ENCODE measurements at regions not wholly inside any gene's neighbourhood (a gene's known extent, or its start where the extent isn't known, plus 50 kb on each side); places are given as distances from the start of the nearest gene placed in this dataset.
"Not testable (repeated sequence)": the region's sequence is repeated elsewhere in the genome, so short reads cannot be mapped to it uniquely, and the experiment has no call there.

DNA sequence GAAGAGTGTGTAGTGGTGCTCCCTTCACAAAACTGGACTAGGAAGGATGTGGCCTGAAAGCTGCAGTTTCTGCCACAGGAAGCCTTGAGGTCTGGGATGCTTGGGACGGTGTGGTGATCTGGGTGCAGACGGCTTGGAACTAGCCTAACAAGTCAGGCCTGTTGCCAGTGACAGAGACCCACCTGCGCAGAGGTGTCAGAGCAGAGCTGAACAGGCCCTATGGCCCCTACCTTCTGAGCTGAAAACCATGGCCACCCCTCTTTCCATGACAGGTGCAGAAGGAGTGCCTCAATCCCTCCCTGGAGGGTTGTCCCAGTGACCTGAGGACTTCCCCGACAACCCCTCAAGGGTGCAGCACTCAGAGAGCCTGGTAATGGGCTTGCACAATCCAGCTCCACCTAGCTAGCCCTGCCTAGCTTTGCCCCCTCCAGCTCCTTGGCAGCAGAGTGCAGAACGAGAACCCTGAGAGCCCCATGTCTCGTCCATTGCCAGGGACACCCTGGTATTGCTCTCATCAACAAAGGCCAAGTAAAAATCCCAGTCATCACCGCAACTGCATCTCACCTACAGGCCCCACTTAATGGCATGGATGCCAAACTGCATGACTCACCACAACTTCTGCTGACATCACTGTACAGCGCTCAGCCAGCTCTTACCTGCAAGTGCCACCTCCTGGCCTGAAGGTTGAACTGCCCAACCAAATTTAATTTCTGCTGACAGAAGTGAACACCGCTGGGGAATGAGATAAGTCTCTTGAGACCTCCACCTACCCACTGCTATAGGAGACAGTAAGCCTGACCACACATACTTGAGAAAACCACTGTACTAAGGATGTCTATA is 563.1 kb downstream of the TFAP2A start:
- H3K9me3 Mint-ChIP-seq: peaks cover 24% of the 10 kb centered on the region
- no peaks in the 10 kb centered on the region for H3K4me1 Mint-ChIP-seq
- H3K4me3 Mint-ChIP-seq: no peak overlapping the region
- no peak for ATAC-seq (replicated peaks)
- no peaks in the 10 kb centered on the region for H3K36me3 Mint-ChIP-seq (ENCODE audit: low read depth)
- H3K27me3 Mint-ChIP-seq: no peaks in the 10 kb centered on the region
- H3K27ac Mint-ChIP-seq: no peak overlapping the region

DNA sequence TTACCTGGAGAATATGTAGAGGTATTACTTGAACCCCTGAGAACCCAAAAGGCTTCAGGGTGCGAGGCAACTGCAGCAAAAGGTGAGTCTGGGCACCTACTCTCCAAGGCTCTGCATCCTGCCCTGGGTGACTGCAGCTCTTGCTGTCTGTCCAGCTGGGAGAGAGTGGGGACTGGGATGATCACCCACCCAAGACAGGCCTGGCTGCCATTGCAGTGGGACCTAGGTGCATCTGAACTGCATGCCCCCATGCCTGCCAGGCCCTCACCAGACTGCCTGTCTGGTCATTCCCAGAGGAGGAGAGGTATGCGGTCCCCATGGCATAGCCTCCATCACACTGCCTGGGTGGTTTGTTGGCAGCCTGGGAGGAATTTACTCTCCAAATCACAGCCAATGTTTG is 563.9 kb downstream of the TFAP2A start:
- H3K27me3 Mint-ChIP-seq: no peaks in the 10 kb centered on the region
- H3K9me3 Mint-ChIP-seq: peaks cover 24% of the 10 kb centered on the region
- no peak overlapping the region for H3K27ac Mint-ChIP-seq
- no peak for ATAC-seq (replicated peaks)
- H3K4me3 Mint-ChIP-seq: no peak overlapping the region
- H3K36me3 Mint-ChIP-seq (ENCODE audit: low read depth): no peaks in the 10 kb centered on the region
- no peaks in the 10 kb centered on the region for H3K4me1 Mint-ChIP-seq

DNA sequence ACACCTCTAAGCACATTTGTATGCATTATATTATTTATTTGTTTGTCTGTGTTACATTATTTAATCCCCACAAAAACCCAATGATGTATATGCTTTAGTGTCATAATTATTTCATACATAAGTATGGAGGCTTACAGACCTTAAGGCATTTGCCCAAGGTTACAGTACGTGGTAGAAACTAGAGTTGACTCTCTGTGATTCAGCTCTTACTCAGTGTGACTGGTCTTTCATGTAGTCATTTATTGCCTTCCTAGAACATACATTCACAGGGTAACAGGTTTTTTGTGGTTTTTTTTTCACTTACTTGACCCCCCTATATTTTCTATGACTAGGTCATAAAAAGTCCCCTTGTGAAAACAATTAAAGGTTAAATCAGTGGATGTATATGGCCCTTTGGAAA is 566.8 kb downstream of the TFAP2A start:
- Mint-ChIP-seq H3K9me3 (peaks cover 20% of the 10 kb centered on the region), H3K4me3 (no peak overlapping the region), H3K4me1 (no peaks in the 10 kb centered on the region), H3K27me3 (no peaks in the 10 kb centered on the region), H3K27ac (no peak overlapping the region), H3K36me3 (ENCODE audit: low read depth) (no peaks in the 10 kb centered on the region)
- ATAC-seq (replicated peaks): peak; percentile 59

GRCh38 chr6:9841886-9842725 is 572.8 kb downstream of the TFAP2A start:
- no peak for ATAC-seq (replicated peaks)
- no peaks in the 10 kb centered on the region for H3K4me1 Mint-ChIP-seq
- no peak overlapping the region for H3K4me3 Mint-ChIP-seq
- no peak overlapping the region for H3K27ac Mint-ChIP-seq
- peaks cover 12% of the 10 kb centered on the region for H3K9me3 Mint-ChIP-seq
- no peaks in the 10 kb centered on the region for H3K36me3 Mint-ChIP-seq (ENCODE audit: low read depth)
- H3K27me3 Mint-ChIP-seq: no peaks in the 10 kb centered on the region

GRCh38 chr6:9834233-9834632 is 580.6 kb downstream of the TFAP2A start:
- no peak overlapping the region for H3K4me3 Mint-ChIP-seq
- no peak for ATAC-seq (replicated peaks)
- H3K4me1 Mint-ChIP-seq: no peaks in the 10 kb centered on the region
- no peaks in the 10 kb centered on the region for H3K27me3 Mint-ChIP-seq
- no peak overlapping the region for H3K27ac Mint-ChIP-seq
- H3K36me3 Mint-ChIP-seq (ENCODE audit: low read depth): no peaks in the 10 kb centered on the region
- peaks cover 15% of the 10 kb centered on the region for H3K9me3 Mint-ChIP-seq

DNA sequence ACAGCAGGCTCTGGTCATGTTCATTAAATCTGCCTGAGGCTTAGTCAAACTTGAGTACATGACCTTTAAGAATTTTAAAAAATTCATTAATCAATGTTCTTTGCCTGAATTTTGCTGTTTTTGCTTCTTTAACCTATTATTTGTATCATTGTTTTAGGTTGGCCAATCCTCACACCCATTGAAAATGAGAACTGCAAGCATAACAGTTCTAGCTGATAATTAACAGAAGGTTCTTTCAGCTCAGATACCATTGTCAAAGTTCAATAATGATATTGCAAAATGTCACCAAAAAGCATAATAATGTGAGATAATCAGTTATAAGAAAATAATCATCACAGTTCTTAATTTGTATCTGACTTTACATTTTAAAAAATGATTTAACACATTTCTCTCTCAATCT is 583.1 kb downstream of the TFAP2A start:
- no peak for ATAC-seq (replicated peaks)
- no peaks in the 10 kb centered on the region for H3K4me1 Mint-ChIP-seq
- no peaks in the 10 kb centered on the region for H3K36me3 Mint-ChIP-seq (ENCODE audit: low read depth)
- H3K4me3 Mint-ChIP-seq: no peak overlapping the region
- H3K27ac Mint-ChIP-seq: no peak overlapping the region
- peaks cover 9% of the 10 kb centered on the region for H3K9me3 Mint-ChIP-seq
- no peaks in the 10 kb centered on the region for H3K27me3 Mint-ChIP-seq

GRCh38 chr6:9830808-9831207 is 584.1 kb downstream of the TFAP2A start:
- Mint-ChIP-seq H3K4me1 (no peaks in the 10 kb centered on the region), H3K36me3 (ENCODE audit: low read depth) (no peaks in the 10 kb centered on the region), H3K27ac (no peak overlapping the region), H3K27me3 (no peaks in the 10 kb centered on the region), H3K9me3 (peaks cover 8% of the 10 kb centered on the region), H3K4me3 (no peak overlapping the region)
- ATAC-seq (replicated peaks): no peak

GRCh38 chr6:9825526-9825925 is 589.3 kb downstream of the TFAP2A start:
- H3K36me3 Mint-ChIP-seq (ENCODE audit: low read depth): no peaks in the 10 kb centered on the region
- no peak overlapping the region for H3K27ac Mint-ChIP-seq
- no peaks in the 10 kb centered on the region for H3K27me3 Mint-ChIP-seq
- no peak overlapping the region for H3K4me3 Mint-ChIP-seq
- ATAC-seq (replicated peaks): no peak
- H3K9me3 Mint-ChIP-seq: peaks cover 8% of the 10 kb centered on the region
- no peaks in the 10 kb centered on the region for H3K4me1 Mint-ChIP-seq

- H3K27me3 Mint-ChIP-seq; H3K4me1 Mint-ChIP-seq; H3K36me3 Mint-ChIP-seq (ENCODE audit: low read depth); H3K4me3 Mint-ChIP-seq; H3K27ac Mint-ChIP-seq; H3K9me3 Mint-ChIP-seq; ATAC-seq (replicated peaks): not testable (repeated sequence)
Measured at GRCh38 chr6:9810727-9811126, 604.1 kb downstream of the TFAP2A start.

DNA sequence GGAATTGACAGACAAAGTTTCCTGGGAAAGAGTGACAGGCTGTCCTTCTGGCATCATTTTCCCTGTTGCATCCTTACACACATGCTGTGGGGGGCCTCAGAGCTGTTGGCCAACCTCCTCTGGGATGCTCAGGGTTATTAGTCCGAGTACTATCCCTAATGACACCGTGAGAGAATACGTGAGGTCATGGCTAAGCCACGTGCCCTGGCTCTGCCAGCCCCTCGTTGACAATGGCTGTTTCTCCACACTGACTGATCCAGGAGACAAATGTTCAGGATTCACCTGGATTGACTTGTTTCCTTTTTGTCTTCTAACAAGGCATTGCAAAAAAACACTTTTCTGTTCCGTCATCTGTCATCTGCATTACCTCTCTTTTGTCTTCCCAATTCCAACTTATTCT is 604.6 kb downstream of the TFAP2A start:
- Mint-ChIP-seq H3K4me1 (no peaks in the 10 kb centered on the region), H3K9me3 (peaks cover 8% of the 10 kb centered on the region), H3K27me3 (no peaks in the 10 kb centered on the region), H3K27ac (no peak overlapping the region), H3K4me3 (no peak overlapping the region), H3K36me3 (ENCODE audit: low read depth) (no peaks in the 10 kb centered on the region)
- no peak for ATAC-seq (replicated peaks)

- Mint-ChIP-seq H3K4me1 (no peaks in the 10 kb centered on the region), H3K27me3 (no peaks in the 10 kb centered on the region), H3K4me3 (no peak overlapping the region), H3K27ac (no peak overlapping the region), H3K9me3 (peaks cover 8% of the 10 kb centered on the region), H3K36me3 (ENCODE audit: low read depth) (no peaks in the 10 kb centered on the region)
- no peak for ATAC-seq (replicated peaks)
Measured at GRCh38 chr6:9806195-9806594, 608.7 kb downstream of the TFAP2A start.

DNA sequence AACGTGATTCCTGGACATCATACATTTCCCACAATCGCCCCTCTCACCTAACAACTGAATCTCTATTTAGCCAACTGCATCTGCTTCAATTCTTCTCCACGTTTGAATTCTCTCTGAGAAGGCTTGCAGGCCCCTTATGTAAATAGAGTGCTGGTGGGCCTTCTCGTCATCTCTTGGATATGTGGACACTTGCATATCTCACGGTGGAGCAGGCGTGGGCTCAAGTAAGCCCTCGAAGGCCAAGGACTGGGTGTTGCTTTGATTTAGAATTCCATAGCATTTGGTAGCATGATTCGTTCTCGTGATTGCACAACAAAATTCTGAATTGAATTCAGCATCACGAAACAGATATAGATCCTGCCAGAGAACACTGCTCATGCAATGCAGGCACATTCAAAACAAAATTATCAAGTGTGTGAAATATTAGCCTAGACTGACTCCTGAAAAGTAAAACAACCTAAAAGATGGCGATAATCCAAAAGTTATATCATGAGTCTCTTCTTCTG is 613.6 kb downstream of the TFAP2A start:
- no peak for ATAC-seq (replicated peaks)
- no peaks in the 10 kb centered on the region for H3K36me3 Mint-ChIP-seq (ENCODE audit: low read depth)
- no peak overlapping the region for H3K27ac Mint-ChIP-seq
- H3K4me3 Mint-ChIP-seq: no peak overlapping the region
- H3K4me1 Mint-ChIP-seq: no peaks in the 10 kb centered on the region
- H3K27me3 Mint-ChIP-seq: no peaks in the 10 kb centered on the region
- peaks cover 16% of the 10 kb centered on the region for H3K9me3 Mint-ChIP-seq

DNA sequence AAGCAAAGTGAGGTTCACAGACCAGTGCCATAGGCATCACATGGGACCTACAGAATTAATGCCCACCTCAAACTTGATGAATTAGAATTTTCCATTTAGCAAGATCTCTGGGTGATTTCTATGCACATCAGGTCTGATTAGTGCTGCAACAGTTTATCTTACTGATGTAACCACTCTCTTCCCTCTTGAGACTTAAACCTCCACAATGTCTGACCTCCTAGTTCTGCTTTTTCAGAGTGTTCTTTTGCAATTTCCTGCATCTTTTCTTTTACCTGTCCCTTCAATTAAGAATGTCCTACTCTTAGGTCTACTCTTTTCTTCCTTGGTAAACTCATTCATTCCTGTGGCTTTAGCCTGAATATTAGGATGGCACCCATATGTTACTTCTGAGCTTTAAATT is 615.3 kb downstream of the TFAP2A start:
- no peak overlapping the region for H3K27ac Mint-ChIP-seq
- peaks cover 13% of the 10 kb centered on the region for H3K9me3 Mint-ChIP-seq
- no peaks in the 10 kb centered on the region for H3K27me3 Mint-ChIP-seq
- H3K4me3 Mint-ChIP-seq: no peak overlapping the region
- no peak for ATAC-seq (replicated peaks)
- H3K36me3 Mint-ChIP-seq (ENCODE audit: low read depth): no peaks in the 10 kb centered on the region
- no peaks in the 10 kb centered on the region for H3K4me1 Mint-ChIP-seq

DNA sequence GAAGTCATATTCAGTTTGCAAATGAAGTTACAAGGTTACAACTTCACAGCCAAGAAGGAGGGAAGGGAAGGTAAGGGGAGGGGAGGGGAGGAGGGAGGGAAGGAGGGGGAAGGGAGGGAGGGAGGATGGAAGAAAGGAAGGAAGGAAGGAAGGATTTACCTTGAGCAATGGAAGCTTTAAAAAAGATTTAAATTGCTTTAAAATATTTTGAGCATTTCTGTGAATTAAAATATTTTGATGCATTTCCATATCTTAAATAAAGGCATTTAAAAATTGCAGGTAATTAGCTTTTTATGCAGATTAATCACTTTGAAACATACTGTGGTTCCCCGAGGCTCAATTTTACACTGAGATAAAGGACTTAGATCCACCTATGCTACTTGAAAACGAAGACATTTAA is 618.0 kb downstream of the TFAP2A start:
- ATAC-seq (replicated peaks): no peak
- Mint-ChIP-seq H3K9me3 (peaks cover 13% of the 10 kb centered on the region), H3K27me3 (no peaks in the 10 kb centered on the region), H3K27ac (no peak overlapping the region), H3K4me3 (no peak overlapping the region), H3K4me1 (no peaks in the 10 kb centered on the region), H3K36me3 (ENCODE audit: low read depth) (no peaks in the 10 kb centered on the region)

DNA sequence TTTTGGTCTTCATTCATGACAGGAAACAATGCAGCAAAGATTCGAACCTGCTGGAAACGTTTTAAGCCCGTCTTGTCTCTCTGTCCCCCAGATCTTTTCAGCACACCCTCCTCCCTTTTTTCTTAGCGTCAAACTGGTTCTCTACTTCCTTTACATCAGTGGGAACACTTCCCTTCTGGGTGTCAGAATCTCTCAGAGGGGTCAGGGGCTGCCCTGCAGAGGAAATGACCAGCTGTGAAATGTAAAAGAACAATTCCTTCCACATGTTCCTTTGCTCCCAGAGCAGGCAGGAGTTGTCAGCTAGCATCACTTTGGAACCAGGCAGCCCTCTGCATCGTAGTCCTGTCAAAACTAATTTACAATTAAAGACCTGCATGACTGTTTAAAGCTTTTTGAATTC is 619.0 kb downstream of the TFAP2A start:
- H3K4me3 Mint-ChIP-seq: no peak overlapping the region
- no peaks in the 10 kb centered on the region for H3K4me1 Mint-ChIP-seq
- peaks cover 13% of the 10 kb centered on the region for H3K9me3 Mint-ChIP-seq
- H3K27ac Mint-ChIP-seq: no peak overlapping the region
- ATAC-seq (replicated peaks): no peak
- no peaks in the 10 kb centered on the region for H3K27me3 Mint-ChIP-seq
- H3K36me3 Mint-ChIP-seq (ENCODE audit: low read depth): no peaks in the 10 kb centered on the region

Data from activated T-helper 17 cell treated with anti-CD3 and anti-CD28 coated beads, Interleukin-2, amount 50 U/mL, for 72 hours (primary cell).